Stimulated activated CD4-positive, alpha-beta T cell treated with anti-CD3 and anti-CD28 coated beads, Interleukin-4, amount 100 ng/mL, for 48 hours (primary cell): ENCODE measurements at regions not wholly inside any gene's neighbourhood (a gene's known extent, or its start where the extent isn't known, plus 50 kb on each side); places are given as distances from the start of the nearest gene placed in this dataset.
"Not testable (repeated sequence)": the region's sequence is repeated elsewhere in the genome, so short reads cannot be mapped to it uniquely, and the experiment has no call there.

Source experiments
- DNase-seq, 2 donors: peaks; one replicate each; pipeline ENCODE4 v3.0.0-alpha.2; 2020; ENCODE audit warnings: low read depth in 2 of 2

DNA sequence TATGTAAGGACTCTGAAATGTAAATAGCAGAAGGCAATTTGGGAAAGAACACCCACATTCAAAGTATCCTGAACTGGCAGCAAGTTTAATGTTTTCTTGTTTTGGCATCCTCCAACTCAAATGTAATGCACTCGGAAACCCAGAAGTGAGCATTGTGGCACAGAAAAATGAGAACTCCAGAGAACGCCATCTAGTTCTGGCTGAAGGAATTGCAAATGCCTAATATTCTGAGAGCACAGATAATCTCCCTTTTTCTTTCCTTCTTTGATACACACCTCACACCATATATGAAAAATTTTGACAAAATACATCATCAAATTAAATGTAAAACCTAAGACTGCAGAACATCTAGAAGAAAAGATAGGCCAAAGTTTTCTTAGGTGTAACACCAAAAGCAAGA is 52.1 kb downstream of the PWWP3B start:
- DNase-seq, result no peak

DNA sequence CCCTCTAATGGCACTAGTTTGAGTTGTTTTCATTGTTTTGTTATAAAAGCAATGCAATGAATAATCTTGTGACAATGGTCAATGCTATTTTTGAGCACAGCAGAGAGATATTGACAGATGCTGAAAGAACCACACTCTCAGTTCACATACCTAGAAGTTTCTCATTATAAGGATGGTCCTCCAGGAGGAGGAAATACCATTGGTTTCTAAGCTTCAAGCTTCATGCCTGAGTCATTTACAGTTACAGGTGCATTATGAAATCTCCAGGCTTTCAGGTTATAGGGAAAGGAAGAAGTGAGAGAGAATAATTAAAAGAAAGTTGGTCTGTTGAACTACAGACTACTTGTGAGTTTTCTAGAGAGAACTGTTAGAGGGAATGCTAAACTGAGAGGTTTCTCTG is 75.3 kb downstream of the PWWP3B start:
- DNase-seq, result no peak

DNA sequence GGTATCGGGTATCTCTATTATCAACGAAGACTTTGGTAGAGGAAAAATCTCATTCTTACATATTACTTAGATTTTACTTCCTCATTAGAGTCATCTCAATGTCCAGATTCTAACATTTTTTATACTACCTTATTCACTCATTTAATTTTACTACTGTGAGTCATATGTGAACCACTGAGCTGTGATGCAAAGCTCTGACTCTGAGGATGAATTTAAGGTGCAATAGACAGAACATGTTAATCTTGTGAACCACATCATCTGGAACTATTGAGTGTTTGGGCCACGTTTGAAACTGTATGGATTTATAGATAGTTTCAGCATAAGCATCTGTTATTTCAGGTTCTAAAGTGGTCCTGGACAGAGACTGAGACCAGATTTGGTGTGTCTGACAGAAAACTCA is 78.4 kb downstream of the PWWP3B start:
- no peak for DNase-seq

DNA sequence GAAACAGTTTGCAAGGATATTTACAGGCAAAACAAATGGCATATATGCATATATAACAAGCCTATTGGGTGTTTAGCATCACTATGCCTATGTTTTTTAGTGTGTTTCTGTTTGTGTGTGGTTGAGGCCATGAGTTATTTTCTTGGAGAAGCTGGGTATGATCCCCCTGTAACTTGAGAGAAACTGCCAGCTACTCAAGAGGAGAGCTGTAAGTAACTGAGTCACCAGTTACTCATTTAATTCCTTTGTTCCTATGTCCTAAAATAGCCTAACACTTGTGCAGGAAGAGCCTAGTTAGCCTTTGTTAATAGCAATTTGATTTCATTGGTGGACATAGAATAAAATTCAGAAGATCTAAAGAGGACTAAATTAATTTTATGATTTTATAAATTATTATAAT is 79.1 kb downstream of the PWWP3B start:
- no peak for DNase-seq

DNA sequence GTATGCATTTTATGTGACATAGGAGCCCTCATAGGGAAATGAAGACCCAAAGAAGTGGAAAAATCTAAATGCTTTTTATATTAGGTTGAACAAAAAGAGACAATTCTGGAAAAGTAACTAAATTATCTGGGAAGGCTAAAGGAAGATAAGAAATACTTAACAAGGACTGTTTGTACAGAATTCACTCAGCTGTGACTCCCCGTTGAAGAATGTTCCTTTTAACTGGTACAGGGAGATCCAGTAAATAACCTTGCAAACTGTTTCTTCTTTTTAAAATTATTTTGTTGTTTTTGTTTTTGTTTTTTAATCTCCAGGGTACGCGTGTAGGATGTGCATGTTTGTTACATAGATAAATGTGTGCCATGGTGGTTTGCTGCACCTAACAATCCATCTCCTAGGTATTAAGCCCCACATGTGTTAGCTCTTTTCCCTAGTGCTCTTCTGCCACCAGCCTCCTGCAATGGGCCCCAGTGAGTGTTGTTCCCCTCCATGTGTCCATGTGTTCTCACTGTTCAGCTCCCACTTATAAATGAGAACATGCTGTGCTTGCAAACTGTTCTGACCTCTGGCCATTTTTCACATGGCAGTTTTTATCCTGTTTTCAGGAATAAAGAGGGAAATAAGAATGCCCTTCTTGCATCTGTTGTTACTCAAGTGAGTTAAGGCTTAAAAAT is 81.7 kb downstream of the PWWP3B start:
- DNase-seq, result no peak

DNA sequence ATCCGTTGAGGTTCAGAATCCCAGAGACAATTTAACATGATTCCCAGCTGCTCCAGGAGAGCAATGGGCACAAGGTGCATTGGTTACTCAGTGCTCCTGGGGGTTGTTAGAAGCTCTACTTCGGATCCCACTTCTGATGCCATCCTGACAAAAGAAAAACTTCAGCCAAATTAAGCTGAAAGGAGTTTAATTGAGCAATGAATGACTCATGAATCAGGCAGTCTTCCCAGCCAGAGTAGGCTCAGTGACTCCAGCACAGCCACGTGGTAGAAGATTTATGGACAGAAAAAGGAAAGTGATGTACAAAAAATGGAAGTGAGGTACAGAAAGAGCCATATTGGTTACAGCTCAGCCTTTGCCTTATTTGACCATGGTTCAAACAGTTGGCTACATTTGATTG is 95.7 kb downstream of the PWWP3B start:
- no peak for DNase-seq

DNA sequence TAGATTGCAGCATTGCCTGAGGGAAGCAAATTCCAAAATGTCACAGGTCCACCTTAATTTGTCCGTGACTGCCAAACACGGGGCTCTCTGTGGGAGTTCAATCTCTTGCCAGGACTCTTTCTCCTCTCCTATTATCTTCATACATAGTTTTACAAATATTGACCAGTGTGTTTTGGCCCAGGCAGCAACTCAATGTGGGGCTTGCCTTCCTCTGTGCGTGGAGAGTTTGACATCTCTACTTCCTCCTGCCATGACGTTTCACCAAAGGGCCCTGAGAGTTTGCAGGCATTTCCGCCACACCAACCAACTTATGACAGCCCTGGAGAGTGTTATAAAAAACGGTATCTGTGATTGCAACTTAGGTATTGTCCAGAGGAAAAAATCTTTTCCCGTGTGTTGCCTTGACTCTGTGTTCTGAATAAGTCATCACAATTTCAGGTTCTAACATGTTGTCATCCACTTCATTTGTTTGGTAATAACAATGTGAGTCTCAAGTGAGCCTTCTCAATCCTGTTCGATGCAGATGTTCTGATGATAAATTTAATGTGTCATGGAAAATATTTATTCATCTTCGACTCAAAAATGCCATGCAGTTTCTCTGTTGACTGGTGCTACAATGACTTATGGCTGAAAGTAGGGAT is 106.0 kb downstream of the PWWP3B start:
- DNase-seq, result not testable (repeated sequence)

DNA sequence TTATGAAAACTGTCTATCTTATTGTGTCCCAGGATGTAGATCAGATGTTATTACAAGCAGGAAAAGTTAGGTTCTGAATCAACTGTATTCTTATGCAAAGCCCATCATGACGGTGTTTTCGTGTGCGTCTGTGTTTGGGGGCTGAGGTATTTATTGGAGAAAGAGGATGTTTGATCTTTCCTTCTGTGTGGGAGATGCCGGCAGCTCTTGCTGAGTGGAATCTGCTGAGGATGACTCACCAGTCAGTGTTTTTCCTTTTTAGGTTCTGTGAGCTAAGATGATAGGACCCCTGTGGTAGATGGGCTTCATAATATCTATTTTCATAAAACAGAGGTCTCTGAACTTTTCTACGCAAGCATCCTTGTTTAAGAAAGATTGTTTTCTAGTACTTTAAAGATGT is 107.1 kb downstream of the PWWP3B start:
- not testable (repeated sequence) for DNase-seq

DNA sequence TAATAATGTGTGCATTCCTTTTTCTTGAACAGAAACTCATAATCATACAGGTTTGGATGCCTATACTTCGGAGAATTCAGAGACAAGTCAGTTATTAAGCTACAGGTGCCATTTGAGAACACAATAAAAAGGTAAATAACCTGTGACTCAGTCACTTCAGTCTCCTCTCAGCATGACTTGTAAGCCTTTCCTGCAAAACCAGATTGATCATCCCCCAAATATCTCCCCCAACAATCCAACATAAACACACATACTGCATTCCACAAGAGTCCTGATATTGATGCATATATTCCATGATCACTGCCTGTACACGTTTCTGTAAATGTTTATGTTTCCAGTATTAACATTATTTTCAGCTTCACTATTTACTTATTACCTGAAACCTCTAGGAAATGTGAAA is 110.8 kb downstream of the PWWP3B start:
- DNase-seq, result no peak

DNA sequence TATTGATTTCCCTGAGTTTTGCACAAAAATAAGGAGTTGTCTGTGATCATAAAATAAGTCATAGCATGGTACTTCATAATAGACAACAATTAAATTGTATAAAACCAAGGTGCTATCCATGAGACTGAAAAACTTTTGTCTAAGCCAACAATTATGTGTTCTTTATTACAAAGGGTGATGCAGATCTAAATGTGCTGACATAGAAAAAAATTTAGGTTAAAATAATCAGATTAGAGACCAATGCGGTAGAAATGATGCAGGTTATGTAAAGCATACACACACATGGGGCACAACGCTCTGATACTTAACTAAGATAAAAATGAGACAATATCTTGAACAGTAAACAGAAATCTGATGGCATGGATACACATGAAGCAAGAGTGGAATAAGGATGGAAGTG is 113.3 kb downstream of the PWWP3B start:
- no peak for DNase-seq

DNA sequence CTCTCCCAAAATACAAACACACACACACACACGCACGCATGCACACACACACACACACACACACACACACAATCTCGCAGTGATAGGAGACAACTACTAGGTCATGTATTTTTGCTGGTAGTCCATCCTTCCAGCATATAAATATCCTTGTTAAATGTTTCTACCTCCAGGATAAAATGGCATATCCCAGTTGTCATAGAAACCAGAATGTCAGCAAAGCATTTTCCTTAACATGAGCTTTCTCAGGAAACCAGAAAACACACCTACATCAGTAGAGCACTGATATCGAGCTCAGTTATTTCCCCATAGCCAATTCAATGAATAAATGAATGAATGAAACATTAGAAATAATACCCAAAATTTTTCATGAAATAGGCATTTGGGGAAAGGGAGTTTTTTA is 115.7 kb downstream of the PWWP3B start:
- DNase-seq, result no peak

DNA sequence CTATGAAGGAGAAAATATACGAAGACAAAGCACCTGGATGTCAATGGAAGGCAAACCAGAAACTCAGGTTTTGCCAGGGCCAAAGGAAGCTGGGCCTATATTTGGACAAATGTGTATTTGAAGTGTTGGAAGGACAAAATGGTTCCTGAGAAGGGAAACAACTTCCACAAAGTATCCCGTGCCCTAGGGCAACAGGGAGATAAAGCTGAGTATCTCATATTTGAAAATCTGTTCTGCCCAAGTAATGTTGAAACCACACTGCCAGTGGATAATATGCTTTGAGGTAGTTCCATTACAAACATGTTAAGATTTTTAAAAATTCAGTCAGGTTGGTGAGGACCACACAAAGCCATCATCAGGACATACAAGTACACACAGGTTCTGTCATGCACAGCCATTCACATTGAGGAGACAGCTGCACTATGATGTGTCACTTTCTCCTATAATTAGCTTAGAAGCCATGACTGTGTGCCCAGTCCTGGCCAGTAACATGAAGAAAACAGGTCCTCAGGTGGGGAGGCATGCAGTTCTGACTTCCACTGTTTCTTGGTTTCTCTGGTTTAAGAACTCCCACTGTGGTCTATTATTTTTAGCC is 116.4 kb downstream of the PWWP3B start:
- no peak for DNase-seq

DNA sequence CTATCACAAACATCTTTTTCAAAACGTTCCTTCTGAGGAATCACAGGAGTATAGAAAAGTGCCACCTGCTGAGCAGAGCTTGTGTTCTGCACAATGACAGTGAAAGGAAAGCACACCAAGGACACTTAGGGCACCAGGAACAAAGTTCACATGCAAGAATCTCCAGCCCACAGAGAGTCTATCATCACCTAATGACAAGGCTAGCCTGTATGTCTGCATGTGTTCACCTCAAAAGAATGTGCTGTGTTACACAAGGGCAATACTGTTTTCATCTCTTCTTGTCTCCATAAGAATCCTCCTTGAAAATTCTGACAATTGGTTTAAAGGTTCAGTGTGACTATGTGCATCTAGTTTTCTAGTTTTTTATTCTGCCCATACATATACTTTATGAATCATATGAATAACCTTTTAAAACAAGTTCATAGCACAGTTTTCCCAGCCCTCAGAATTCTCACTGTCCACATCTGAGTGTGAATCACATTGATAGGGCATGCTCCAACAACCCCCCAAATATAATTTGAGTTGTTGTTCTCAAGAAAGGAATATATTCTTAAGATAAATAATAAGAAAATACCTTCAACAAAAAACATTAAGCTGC is 118.0 kb downstream of the PWWP3B start:
- DNase-seq, result no peak

DNA sequence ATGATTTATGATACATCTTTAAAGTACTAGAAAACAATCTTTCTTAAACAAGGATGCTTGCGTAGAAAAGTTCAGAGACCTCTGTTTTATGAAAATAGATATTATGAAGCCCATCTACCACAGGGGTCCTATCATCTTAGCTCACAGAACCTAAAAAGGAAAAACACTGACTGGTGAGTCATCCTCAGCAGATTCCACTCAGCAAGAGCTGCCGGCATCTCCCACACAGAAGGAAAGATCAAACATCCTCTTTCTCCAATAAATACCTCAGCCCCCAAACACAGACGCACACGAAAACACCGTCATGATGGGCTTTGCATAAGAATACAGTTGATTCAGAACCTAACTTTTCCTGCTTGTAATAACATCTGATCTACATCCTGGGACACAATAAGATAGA is 122.7 kb downstream of the PWWP3B start:
- DNase-seq, result not testable (repeated sequence)

DNA sequence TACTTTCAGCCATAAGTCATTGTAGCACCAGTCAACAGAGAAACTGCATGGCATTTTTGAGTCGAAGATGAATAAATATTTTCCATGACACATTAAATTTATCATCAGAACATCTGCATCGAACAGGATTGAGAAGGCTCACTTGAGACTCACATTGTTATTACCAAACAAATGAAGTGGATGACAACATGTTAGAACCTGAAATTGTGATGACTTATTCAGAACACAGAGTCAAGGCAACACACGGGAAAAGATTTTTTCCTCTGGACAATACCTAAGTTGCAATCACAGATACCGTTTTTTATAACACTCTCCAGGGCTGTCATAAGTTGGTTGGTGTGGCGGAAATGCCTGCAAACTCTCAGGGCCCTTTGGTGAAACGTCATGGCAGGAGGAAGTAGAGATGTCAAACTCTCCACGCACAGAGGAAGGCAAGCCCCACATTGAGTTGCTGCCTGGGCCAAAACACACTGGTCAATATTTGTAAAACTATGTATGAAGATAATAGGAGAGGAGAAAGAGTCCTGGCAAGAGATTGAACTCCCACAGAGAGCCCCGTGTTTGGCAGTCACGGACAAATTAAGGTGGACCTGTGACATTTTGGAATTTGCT is 123.8 kb downstream of the PWWP3B start:
- not testable (repeated sequence) for DNase-seq

DNA sequence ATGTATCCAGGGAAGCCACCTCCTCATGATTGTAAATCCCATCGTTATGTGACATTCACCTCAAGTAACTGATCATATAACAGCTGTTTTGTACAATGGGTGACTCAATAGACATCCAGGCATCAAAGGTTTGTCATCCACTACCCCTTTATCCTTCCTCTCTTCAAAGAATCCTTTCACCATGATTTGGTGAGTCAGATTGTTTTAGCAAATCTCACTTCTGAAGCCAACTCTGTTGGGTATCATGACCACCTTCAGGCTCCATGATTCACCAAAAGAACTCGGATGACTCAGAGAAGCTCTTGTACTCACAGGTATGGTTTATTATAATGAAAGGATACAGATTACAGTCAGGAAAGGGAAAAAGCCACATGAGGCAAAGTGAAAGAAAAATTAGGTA is 132.1 kb downstream of the PWWP3B start:
- DNase-seq, result no peak

DNA sequence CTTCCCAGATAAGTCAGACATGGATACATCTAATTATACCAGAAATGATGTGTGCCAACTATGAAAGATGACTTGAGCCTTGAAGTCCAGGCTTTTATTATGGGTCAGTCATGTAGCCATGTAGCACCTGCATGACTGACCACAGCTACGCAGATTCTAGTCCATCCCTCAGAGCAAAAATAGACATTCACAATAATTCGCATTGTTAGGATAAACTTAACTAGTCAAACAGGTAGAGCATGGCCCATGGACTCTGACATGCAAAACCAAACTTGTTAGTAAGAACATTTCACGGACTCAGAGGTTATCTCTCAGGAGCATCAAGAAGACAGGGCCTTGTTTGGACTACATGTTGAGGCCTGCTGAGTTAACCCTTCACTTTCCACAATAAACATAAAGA is 132.6 kb downstream of the PWWP3B start:
- no peak for DNase-seq

DNA sequence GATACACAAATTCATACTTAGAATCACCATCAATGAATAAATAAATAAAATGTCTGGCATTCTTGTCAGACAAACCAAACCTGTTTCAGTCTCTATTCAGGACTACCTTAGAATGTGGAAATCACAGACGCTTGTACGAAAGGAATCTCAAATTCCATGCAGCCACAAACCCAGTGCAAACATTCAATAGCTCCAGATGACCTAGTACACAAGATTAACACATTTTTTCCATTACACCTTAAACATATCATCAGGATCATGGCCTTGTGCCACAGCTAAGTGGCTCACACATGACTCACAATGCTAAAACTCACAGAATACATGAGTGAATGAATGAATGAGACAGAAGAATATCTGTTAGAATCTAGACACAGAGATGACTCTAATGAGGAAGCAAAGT is 134.2 kb downstream of the PWWP3B start:
- no peak for DNase-seq

DNA sequence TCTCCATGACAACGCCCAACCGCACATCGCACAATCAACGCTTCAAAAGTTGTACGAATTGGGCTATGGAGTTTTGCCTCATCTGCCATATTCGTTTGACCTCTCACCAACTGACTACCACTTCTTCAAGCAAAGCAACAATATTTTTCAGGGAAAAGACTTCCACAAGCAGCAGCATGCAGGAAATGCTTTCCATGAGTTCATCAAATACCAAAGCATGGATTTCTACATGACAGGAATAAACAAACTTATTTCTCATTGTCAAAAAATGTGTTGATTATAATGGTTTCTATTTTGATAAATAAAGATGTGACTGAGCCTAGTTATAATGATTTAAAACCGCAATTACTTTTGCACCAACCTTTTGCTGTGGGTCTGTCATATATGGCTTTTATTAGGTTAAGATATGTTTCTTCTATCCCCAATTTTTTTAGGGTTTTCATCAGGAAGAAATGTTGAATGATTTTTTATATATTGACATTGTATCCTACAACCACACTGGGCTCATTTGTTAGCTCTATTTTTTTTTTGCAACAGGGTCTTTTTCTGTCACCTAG is 138.4 kb downstream of the PWWP3B start:
- DNase-seq, result no peak

DNA sequence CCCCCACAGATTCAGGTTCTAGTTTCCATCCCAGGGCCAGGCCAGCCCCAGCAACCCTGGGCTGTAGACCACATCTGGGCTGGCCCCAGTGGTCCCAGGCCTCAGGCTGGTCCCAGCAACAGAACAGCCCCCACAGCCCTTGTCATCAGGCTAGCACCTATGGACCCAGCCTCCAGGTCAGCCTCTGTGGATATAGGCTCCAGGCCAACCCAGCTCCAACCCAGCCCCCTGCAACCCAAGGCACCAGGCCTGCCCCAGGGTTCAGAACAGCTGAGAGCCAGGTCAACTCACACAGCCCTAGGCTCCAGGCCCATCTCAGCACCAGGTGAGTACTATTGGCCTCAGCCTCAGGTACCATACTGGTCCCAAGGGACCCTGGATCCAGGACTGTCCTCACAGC is 155.3 kb downstream of the PWWP3B start:
- no peak for DNase-seq

DNA sequence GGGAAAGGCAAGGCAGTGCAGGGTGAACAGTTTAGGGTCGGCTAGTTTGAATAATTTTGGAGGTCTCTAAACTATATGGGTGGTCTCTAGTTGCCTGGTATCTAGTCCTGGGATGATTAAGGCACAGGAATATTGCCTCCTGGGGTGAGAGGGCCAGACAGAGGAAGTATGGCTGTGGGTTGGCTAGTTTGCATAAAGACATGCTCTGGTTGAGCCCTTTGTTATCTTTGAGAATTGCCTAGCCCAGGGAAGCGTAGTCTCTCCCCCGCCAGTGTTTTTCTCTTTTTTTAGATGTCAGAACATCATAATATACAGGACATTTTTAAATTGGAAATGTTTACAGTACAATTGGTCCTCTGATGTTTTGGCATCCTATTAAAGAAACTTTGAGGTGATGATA is 163.5 kb downstream of the PWWP3B start:
- DNase-seq, result no peak

DNA sequence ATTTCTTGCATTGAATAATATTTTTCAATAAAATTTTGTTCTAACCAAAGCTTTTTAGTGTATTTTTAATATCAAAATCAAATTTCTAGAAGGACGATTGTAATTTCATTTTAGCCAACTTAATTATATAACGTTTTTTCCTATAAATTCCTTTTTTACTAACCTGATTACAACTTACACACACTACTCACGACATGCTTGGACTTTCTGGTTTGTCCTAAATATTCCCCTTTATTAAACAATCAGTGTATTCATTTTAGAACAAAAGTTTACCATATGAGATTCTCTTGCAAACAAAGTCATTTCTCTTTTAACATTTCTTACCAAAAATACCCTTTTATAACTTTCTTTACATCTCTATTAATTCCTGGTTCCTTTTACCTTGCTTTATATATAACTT is 173.7 kb downstream of the PWWP3B start:
- DNase-seq, result no peak
